Left ventricle myocardium inferior (tissue), 1 donor: ENCODE measurements at regions not wholly inside any gene's neighbourhood (a gene's known extent, or its start where the extent isn't known, plus 50 kb on each side); places are given as distances from the start of the nearest gene placed in this dataset.

Experiments used
- DNase-seq: peaks from one replicate; pipeline ENCODE4 v3.0.0-alpha.2; 2020
- H3K27ac ChIP-seq: fragments of 200-600 bp; replicated peaks from 2 replicates; pipeline ENCODE4 v1.8.0; 2021
- H3K27me3 ChIP-seq: fragments of 200-600 bp; 2 replicates; pipeline ENCODE4 v1.8.0; 2021; ENCODE audit warnings: low read depth
- H3K36me3 ChIP-seq: fragments of 200-600 bp; 2 replicates; pipeline ENCODE4 v1.8.0; 2021
- H3K4me1 ChIP-seq: fragments of 200-600 bp; 2 replicates; pipeline ENCODE4 v1.8.0; 2021
- H3K4me3 ChIP-seq: fragments of 200-600 bp; 2 replicates; pipeline ENCODE4 v1.8.0; 2021; ENCODE audit warnings: mild to moderate bottlenecking, moderate library complexity
- H3K9me3 ChIP-seq: fragments of 200-600 bp; replicated peaks from 2 replicates; pipeline ENCODE4 v1.8.0; 2021
- intact Hi-C: fragments of 100-400 bp; cut with micrococcal nuclease; formaldehyde crosslinking; loops from one replicate; pipeline ENCODE4 v1.11.0; 2022
- TF ChIP-seq, protein P1 (sequence below): fragments of 200-600 bp; IDR thresholded peaks from 2 replicates; pipeline ENCODE4 v1.8.0; 2021; ENCODE audit warnings: antibody characterized with exemption, mild to moderate bottlenecking, borderline replicate concordance
- donor health status: DM: no; HTN: yes; CAD: no; lungs with severe emphysema.

DNA sequence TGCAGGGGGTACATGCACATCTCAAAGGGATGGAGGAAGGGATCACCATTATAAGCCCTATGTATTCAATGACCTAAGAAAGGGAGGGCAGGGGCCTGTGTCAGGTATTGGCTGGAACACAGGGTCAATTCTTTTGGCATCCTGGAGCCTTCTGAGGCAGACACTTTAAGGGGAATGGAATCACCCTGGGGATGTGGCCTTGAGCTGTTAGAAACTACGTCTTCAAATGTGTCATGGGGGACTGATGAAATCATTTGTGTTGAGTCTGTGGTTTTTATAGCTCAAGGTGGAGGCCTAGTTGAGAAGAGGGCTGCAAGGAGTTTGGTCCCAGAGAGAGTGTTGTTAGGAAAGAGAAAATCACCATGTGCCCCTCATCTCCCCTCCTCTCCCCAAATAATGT is 206.1 kb upstream of the CELF2 start:
- TF ChIP-seq, protein P1, sequence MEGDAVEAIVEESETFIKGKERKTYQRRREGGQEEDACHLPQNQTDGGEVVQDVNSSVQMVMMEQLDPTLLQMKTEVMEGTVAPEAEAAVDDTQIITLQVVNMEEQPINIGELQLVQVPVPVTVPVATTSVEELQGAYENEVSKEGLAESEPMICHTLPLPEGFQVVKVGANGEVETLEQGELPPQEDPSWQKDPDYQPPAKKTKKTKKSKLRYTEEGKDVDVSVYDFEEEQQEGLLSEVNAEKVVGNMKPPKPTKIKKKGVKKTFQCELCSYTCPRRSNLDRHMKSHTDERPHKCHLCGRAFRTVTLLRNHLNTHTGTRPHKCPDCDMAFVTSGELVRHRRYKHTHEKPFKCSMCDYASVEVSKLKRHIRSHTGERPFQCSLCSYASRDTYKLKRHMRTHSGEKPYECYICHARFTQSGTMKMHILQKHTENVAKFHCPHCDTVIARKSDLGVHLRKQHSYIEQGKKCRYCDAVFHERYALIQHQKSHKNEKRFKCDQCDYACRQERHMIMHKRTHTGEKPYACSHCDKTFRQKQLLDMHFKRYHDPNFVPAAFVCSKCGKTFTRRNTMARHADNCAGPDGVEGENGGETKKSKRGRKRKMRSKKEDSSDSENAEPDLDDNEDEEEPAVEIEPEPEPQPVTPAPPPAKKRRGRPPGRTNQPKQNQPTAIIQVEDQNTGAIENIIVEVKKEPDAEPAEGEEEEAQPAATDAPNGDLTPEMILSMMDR = no peak
- Histone ChIP-seq H3K4me3 (no peak overlapping the region), H3K27ac (no peak overlapping the region), H3K27me3 (no peaks in the 10 kb centered on the region), H3K36me3 (no peaks in the 10 kb centered on the region), H3K9me3 (no peaks in the 10 kb centered on the region), H3K4me1 (peaks cover 9% of the 10 kb centered on the region)
- no peak for DNase-seq
- intact Hi-C loops = no loop called here

DNA sequence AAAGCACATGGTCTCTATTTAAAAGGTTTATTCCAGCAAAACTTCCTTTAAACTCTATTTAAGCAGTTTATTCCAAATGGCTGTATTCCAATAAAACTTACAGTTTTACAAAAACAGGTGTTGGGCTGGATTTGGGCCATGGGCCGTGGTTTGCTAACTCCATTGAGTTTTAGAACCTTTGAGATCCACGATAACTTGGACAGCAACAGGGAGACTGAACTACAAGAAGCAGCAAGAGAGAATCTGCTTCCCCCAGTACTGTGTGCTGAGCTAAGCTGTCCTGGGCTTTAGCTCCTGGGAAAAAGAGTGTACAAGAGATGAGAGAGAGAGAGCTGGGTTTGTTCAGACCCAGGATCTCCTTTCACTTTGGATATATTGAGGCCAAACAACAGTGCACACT is 204.0 kb upstream of the CELF2 start:
- H3K4me1 ChIP-seq = peaks cover 7% of the 10 kb centered on the region
- H3K27ac ChIP-seq = no peak overlapping the region
- intact Hi-C loops = no loop called here
- no peak overlapping the region for H3K4me3 ChIP-seq
- H3K36me3 ChIP-seq = no peaks in the 10 kb centered on the region
- no peak for DNase-seq
- no peaks in the 10 kb centered on the region for H3K27me3 ChIP-seq
- H3K9me3 ChIP-seq = no peaks in the 10 kb centered on the region
- TF ChIP-seq, protein P1 = no peak

DNA sequence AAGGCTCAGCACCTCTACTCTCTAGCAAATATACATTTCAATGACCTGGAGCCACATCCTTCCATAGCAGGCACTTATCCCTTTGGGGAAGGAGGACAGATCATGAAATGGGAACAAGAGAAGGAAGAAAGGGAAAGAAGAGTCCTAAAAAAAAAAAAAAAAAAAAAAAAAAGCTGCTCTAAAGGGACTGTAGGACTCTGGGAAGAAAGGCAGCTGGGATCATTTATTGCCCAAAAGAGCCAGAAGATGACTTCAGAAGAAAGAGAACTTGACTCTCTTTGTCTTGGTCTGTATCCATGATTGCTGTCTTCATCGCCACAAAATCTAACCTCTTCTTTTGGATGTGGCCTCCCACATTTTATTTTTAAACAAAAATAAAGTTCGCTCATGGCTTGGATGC is 203.6 kb upstream of the CELF2 start:
- no peak for DNase-seq
- TF ChIP-seq, protein P1 = no peak
- Histone ChIP-seq H3K4me1 (peaks cover 10% of the 10 kb centered on the region), H3K4me3 (no peak overlapping the region), H3K27me3 (no peaks in the 10 kb centered on the region), H3K36me3 (no peaks in the 10 kb centered on the region), H3K27ac (peak overlapping the region; percentile 5), H3K9me3 (no peaks in the 10 kb centered on the region)
- intact Hi-C loops = no loop called here

GRCh38 chr10:10816447-10816846 is 201.2 kb upstream of the CELF2 start:
- Histone ChIP-seq H3K27me3 (no peaks in the 10 kb centered on the region), H3K4me1 (peaks cover 17% of the 10 kb centered on the region), H3K36me3 (no peaks in the 10 kb centered on the region), H3K27ac (no peak overlapping the region), H3K9me3 (no peaks in the 10 kb centered on the region), H3K4me3 (no peak overlapping the region)
- no peak for DNase-seq
- TF ChIP-seq, protein P1 = no peak
- intact Hi-C loops = no loop called here

- H3K27ac ChIP-seq = peak overlapping the region; percentile 68
- intact Hi-C loops = no loop called here
- no peaks in the 10 kb centered on the region for H3K27me3 ChIP-seq
- TF ChIP-seq, protein P1 = no peak
- H3K36me3 ChIP-seq = no peaks in the 10 kb centered on the region
- DNase-seq = no peak
- H3K4me3 ChIP-seq = no peak overlapping the region
- no peaks in the 10 kb centered on the region for H3K9me3 ChIP-seq
- H3K4me1 ChIP-seq = peaks cover 28% of the 10 kb centered on the region
Measured at GRCh38 chr10:10817609-10818008, 200.1 kb upstream of the CELF2 start.

DNA sequence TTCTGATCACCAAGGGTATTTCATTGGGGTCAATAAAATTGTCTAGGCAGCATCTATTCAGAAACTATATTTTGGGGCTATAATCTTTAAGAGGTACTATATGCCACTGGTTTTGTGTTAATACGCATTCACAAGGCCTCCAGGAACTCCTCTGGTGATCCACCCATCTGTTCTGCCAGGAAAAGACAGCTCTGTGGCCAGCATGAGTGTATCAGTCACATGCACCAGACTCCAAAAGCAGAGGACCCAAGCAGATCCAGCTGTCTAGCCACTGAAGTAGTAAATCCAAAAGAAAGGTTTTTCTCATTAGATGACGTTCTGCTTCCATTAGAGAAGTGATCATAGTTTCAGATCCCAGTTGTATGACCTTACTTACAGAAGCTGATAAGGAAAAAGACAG is 199.6 kb upstream of the CELF2 start:
- Histone ChIP-seq H3K27me3 (no peaks in the 10 kb centered on the region), H3K4me3 (no peak overlapping the region), H3K36me3 (no peaks in the 10 kb centered on the region), H3K4me1 (peaks cover 33% of the 10 kb centered on the region), H3K9me3 (no peaks in the 10 kb centered on the region), H3K27ac (peak overlapping the region; percentile 68)
- TF ChIP-seq, protein P1 = no peak
- intact Hi-C loops = no loop called here
- no peak for DNase-seq
